ENCODE measurements at regions not wholly inside any gene's neighbourhood (a gene's known extent, or its start where the extent isn't known, plus 50 kb on each side); places are given as distances from the start of the nearest gene placed in this dataset.

- no peak for TF ChIP-seq POLR2AphosphoS5 (IDR thresholded peaks at IDR 0.05; ENCODE audit: low read depth)
- no peak for TF ChIP-seq CTCF (IDR thresholded peaks at IDR 0.05; ENCODE audit: insufficient read depth, low read length)
- TF ChIP-seq REST (IDR thresholded peaks at IDR 0.05; ENCODE audit: insufficient replicate concordance, low read depth), result no peak
These were observed 331.8 kb downstream of the PRL start for GRCh38 chr6:21965016-21965415.
